PC-9 (cell line): ENCODE measurements at regions not wholly inside any gene's neighbourhood (a gene's known extent, or its start where the extent isn't known, plus 50 kb on each side); places are given as distances from the start of the nearest gene placed in this dataset.

Experiments
- BruUV-seq: library from RNA; stranded (reverse); fragments of 400-500 nt; replicated peaks from 2 replicates; lab custom pipeline; 2021; lab: Mats Ljungman, UMichigan
- CTCF ChIA-PET: fragments of 300-600 bp; sonication (Branson Sonifier 250); formaldehyde crosslinking; loops from one replicate; lab custom pipeline; 2022; ENCODE audit warnings: antibody characterized with exemption; lab: Charles Lee
- POLR2A ChIA-PET: fragments of 300-600 bp; sonication (Branson Sonifier 250); formaldehyde crosslinking; loops from one replicate; lab custom pipeline; 2022; ENCODE audit warnings: antibody characterized with exemption; ENCODE audit not compliant: unreplicated experiment; lab: Charles Lee
- DNase-seq, 2 experiments: peaks; one replicate each; pipeline versions ENCODE4 v3.0.0 to v3.0.0-alpha.2; 2015 to 2022; ENCODE audit warnings: mixed read lengths in 1 of 2
- H2AFZ ChIP-seq: fragments of 200-600 bp; sonication (generic); 2 replicates; pipeline ENCODE4 v1.8.1; 2017; ENCODE audit warnings: antibody characterized with exemption
- H3F3A ChIP-seq: fragments of 200-600 bp; sonication (generic); 2 replicates; pipeline ENCODE4 v1.8.1; 2017; ENCODE audit warnings: antibody characterized with exemption, mild to moderate bottlenecking, low read depth; ENCODE audit not compliant: insufficient read depth
- H3K27ac ChIP-seq: fragments of 200-600 bp; sonication (generic); 2 replicates; pipeline ENCODE4 v1.6.1; 2016; ENCODE audit warnings: mixed run types
- H3K27me3 ChIP-seq: fragments of 200-600 bp; sonication (generic); 2 replicates; pipeline ENCODE4 v1.6.1; 2016; ENCODE audit warnings: low read depth, mixed run types; ENCODE audit not compliant: insufficient read depth
- H3K36me3 ChIP-seq: fragments of 200-600 bp; sonication (generic); 2 replicates; pipeline ENCODE4 v1.6.1; 2016; ENCODE audit warnings: low read depth, mixed run types
- H3K4me1 ChIP-seq: fragments of 200-600 bp; sonication (generic); replicated peaks from 2 replicates; pipeline ENCODE4 v1.6.1; 2016; ENCODE audit warnings: mixed run types; ENCODE audit not compliant: insufficient read depth
- H3K4me2 ChIP-seq: fragments of 200-600 bp; sonication (generic); 2 replicates; pipeline ENCODE4 v1.6.1; 2017; ENCODE audit warnings: mixed run types
- H3K4me3 ChIP-seq: fragments of 200-600 bp; sonication (generic); 2 replicates; pipeline ENCODE4 v1.6.1; 2016; ENCODE audit warnings: mixed run types
- H3K79me2 ChIP-seq: fragments of 200-600 bp; sonication (generic); 2 replicates; pipeline ENCODE4 v1.6.1; 2017; ENCODE audit warnings: low read depth, mixed run types
- H3K9me2 ChIP-seq: fragments of 200-600 bp; sonication (generic); 2 replicates; pipeline ENCODE4 v1.8.1; 2017; ENCODE audit warnings: mild to moderate bottlenecking; ENCODE audit not compliant: insufficient read depth
- H3K9me3 ChIP-seq: fragments of 200-600 bp; sonication (generic); 2 replicates; pipeline ENCODE4 v1.8.1; 2016; ENCODE audit warnings: low read depth; ENCODE audit not compliant: insufficient read depth
- H4K20me1 ChIP-seq: fragments of 200-600 bp; sonication (generic); 2 replicates; pipeline ENCODE4 v1.8.1; 2017; ENCODE audit not compliant: insufficient read depth
- CTCF ChIP-seq: fragments of 200-600 bp; sonication (generic); conservative IDR thresholded peaks from 2 replicates; pipeline ENCODE4 v1.6.1; 2017; ENCODE audit warnings: mixed run types, antibody characterized with exemption, mild to moderate bottlenecking, moderate library complexity
- EZH2 ChIP-seq: fragments of 200-600 bp; sonication (generic); IDR thresholded peaks from 2 replicates; pipeline ENCODE4 v1.8.0; 2017; ENCODE audit warnings: antibody characterized with exemption, low read depth
- intact Hi-C: fragments of 100-400 bp; cut with micrococcal nuclease; formaldehyde crosslinking; loops from one replicate; pipeline ENCODE4 v1.10.0; 2022; ENCODE audit not compliant: unreplicated experiment

GRCh38 chr13:80707000-80707983 is 366.4 kb upstream of the SPRY2 start:
- Histone ChIP-seq H3F3A (no peaks in the 10 kb centered on the region), H3K9me2 (no peaks in the 10 kb centered on the region), H3K4me2 (no peak overlapping the region), H3K4me1 (no peaks in the 10 kb centered on the region), H3K27me3 (no peaks in the 10 kb centered on the region), H3K79me2 (no peaks in the 10 kb centered on the region), H4K20me1 (no peaks in the 10 kb centered on the region), H3K9me3 (no peaks in the 10 kb centered on the region), H2AFZ (no peak overlapping the region), H3K36me3 (no peaks in the 10 kb centered on the region), H3K4me3 (no peak overlapping the region), H3K27ac (no peak overlapping the region)
- ChIA-PET CTCF (no interaction called here), POLR2A (no interaction called here)
- intact Hi-C loops = no loop called here
- no peak for TF ChIP-seq EZH2
- no peak for TF ChIP-seq CTCF
- DNase-seq = no peak
- no TSS peak for BruUV-seq

DNA sequence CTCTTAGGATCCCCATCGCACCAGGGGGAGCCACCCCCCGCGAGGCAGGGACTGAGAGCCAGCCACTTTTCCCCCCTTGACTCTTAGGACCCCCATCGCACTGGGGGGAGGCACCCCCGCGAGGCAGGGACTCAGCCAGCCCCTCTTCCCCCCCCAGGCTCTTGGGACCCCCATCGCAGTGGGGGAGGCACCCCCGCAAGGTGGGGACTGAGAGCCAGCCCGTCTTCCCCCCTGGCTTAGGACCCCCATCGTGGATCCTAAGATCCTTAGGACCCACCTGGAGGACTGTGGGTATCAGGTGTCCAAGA is 365.2 kb upstream of the SPRY2 start:
- no peaks in the 10 kb centered on the region for H3F3A ChIP-seq
- no peaks in the 10 kb centered on the region for H3K79me2 ChIP-seq
- no peak overlapping the region for H3K27ac ChIP-seq
- no peaks in the 10 kb centered on the region for H3K27me3 ChIP-seq
- H3K4me3 ChIP-seq = no peak overlapping the region
- no peaks in the 10 kb centered on the region for H3K9me2 ChIP-seq
- no peaks in the 10 kb centered on the region for H3K36me3 ChIP-seq
- H4K20me1 ChIP-seq = no peaks in the 10 kb centered on the region
- H3K4me1 ChIP-seq = no peaks in the 10 kb centered on the region
- no peaks in the 10 kb centered on the region for H3K9me3 ChIP-seq
- H3K4me2 ChIP-seq = no peak overlapping the region
- POLR2A ChIA-PET = no interaction called here
- intact Hi-C loops = no loop called here
- DNase-seq = no peak
- no TSS peak for BruUV-seq
- H2AFZ ChIP-seq = no peak overlapping the region
- CTCF ChIA-PET = no interaction called here
- TF ChIP-seq CTCF (no peak), EZH2 (no peak)

DNA sequence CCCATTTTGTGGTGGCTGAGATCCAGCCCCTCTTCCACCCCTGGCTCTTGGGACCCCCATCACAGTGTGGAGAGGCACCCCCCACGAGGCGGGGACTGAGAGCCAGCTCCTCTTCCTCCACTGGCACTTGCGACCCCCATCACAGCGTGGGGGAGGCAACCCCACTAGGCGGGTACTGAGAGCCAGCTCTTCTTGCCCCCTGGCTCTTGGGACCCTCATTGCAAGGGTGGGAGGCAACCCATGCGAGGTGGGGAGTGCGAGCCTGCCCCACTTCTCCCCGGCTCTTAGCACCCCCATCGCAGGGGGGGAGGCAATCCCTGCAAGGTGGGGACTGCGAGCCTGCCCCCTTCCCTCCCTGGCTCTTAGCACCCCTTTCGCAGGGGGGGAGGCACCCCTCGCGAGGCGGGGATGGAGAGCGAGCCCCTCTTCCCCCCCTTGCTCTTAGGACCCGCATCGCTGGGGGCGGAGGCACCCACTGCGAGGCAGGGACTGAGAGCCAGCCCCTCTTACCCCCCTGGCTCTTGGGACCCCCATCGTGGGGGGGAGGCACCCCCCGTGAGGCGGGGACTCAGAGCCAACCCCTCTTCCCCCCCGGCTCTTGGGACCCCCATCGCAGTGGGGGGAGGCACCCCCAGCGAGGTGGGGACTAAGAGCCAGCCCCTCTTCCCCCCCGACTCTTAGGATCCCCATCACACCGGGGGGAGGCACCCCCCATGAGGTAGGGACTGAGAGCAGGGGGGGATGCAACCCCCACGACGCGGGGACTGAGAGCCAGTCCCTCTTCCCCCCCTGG is 364.6 kb upstream of the SPRY2 start:
- Histone ChIP-seq H3K9me2 (no peaks in the 10 kb centered on the region), H3K27me3 (no peaks in the 10 kb centered on the region), H3K36me3 (no peaks in the 10 kb centered on the region), H3K27ac (no peak overlapping the region), H3K4me1 (no peaks in the 10 kb centered on the region), H3F3A (no peaks in the 10 kb centered on the region), H2AFZ (no peak overlapping the region), H3K9me3 (no peaks in the 10 kb centered on the region), H3K4me3 (no peak overlapping the region), H3K79me2 (no peaks in the 10 kb centered on the region), H4K20me1 (no peaks in the 10 kb centered on the region), H3K4me2 (no peak overlapping the region)
- CTCF ChIA-PET = no interaction called here
- no peak for DNase-seq
- no TSS peak for BruUV-seq
- intact Hi-C loops = no loop called here
- POLR2A ChIA-PET = no interaction called here
- no peak for TF ChIP-seq EZH2
- TF ChIP-seq CTCF = no peak
